NCI-H1436 treated with DMSO at 0.1 percent for 48 hours (cell line): ENCODE measurements at regions not wholly inside any gene's neighbourhood (a gene's known extent, or its start where the extent isn't known, plus 50 kb on each side); places are given as distances from the start of the nearest gene placed in this dataset.
"Not testable (repeated sequence)": the region's sequence is repeated elsewhere in the genome, so short reads cannot be mapped to it uniquely, and the experiment has no call there.

ENCODE experiments used
- DNase-seq: peaks from one replicate; lab custom pipeline; 2025; lab: John Stamatoyannopoulos, UW

DNA sequence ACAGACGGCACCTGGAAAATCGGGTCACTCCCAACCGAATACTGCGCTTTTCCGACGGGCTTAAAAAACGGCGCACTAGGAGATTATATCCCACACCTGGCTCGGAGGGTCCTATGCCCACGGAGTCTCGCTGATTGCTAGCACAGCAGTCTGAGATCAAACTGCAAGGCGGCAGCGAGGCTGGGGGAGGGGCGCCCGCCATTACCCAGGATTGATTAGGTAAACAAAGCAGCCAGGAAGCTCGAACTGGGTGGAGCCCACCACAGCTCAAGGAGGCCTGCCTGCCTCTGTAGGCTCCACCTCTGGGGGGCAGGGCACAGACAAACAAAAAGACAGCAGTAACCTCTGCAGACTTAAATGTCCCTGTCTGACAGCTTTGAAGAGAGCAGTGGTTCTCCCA is 64.5 kb downstream of the SLC30A10 start:
- not testable (repeated sequence) for DNase-seq

DNA sequence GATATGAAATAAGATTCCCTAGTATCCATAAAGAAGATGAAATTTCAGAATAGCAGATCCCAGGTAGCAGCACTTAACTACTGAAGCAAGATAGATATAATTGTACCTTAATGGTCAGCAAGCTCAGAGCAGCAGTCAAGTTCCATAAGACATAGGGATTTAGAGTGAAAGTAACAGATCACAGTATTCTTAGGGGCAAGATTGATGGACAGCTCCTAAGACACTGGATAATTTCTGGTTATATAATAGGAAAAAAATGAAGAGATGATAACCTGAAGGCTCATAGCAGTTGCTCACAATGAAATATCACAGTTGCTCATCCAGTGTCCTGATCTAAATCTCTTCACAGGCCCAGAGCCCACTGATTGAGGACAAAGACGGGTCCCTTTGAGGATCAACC is 66.0 kb downstream of the SLC30A10 start:
- DNase-seq = no peak

DNA sequence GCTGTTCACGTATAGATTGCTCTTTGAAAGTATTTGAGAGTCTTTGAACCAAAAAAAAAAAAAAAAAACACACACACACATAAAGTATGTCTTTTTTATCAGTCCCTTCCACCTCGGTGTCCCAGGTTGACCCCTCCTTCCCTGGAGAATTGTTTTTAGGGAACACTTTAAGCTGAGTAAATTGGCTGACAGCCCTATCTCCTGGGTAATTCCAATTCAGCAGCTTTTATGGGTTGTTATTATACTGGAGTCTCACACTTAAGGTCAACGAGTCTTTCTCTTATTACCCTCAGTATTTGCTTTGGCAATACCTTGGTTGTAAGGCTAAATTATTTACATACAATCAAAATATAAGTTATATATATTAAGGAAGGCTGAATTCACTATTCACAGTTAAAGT is 69.4 kb downstream of the SLC30A10 start:
- peak; percentile 21 for DNase-seq

DNA sequence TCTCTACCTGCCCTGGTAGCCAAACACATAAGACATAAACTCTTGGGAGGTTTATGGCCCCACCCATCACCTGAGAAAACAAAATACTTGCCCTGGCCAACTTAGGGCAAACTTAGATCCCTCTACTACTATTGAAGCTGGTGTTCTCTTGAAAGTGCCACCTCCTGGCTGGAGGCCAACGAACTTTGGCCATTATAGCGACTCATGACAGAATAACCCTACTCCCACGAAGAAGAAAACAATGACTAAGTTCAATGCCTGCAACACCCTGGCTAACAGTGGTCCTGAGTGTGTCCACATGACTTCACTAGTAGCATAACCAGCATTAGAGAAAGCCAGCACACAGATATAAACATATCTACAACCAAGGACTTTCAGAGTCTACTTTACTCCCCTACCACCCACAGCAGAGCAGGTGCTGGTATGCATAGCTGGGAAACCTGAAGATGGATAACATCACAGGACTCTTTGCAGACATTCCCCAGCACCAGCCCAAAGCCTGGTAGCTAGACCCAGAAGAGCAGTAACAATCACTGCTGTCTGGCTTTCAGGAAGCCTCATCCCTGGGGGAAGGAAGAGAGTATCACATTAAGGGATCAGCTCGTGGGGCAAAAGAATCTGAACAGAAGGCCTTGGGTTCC is 81.0 kb downstream of the SLC30A10 start:
- no peak for DNase-seq

DNA sequence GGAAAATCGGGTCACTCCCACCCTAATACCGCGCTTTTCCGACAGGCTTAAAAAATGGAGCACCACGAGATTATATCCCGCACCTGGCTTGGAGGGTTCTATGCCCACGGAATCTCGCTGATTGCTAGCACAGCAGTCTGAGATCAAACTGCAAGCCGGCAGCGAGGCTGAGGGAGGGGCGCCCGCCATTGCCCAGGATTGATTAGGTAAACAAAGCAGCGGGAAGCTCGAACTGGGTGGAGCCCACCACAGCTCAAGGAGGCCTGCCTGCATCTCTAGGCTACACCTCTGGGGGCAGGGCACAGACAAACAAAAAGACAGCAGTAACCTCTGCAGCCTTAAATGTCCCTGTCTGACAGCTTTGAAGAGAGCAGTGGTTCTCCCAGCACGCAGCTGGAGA is 88.8 kb downstream of the SLC30A10 start:
- not testable (repeated sequence) for DNase-seq

DNA sequence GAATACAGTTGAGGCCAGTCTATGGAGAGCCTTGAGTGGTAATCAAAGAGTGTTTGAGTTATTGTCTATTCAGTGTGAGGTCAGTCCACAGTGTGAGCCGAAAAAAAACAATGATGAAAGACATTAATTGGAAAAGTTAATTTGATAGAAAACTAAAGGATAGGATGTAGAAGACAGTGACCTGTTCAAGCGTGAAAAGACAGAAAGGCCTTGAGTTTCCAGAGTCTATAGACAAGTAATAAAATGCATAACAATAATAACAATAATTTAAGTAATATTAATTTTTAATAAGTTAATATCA is 90.4 kb downstream of the SLC30A10 start:
- no peak for DNase-seq

DNA sequence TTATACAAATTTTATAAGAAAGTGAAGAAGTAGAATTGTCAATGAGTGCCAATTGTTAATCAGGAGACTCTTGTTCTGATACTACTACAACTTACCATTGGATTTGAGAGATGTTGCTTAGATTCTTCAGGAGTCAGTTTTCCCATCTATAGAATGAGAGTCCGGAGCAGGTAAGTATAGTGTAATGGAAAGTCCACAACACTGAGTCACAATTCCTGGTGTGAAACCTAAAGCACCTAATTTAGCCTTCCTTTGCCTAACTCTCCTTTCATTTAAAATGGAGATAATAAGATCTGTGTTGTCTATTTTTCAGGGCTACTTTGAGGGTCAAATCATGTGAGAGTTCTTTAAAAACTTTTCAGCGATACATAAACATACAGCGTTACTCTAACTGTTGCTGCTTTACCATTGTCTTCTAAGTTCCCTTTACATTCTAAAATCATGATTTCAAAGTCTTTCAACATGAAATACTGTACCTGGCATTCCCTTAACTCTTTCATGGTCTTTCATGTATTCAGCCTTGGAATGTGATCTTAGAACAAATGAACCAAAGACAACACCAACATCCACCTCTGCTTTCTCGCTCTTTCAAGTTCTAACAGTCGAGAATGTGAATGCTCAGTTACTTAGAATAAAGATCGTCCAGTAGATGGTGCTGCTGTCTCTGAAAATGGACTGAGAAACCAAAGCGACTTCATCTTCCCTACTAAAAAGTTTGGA is 90.9 kb downstream of the SLC30A10 start:
- DNase-seq = peak; percentile 37

DNA sequence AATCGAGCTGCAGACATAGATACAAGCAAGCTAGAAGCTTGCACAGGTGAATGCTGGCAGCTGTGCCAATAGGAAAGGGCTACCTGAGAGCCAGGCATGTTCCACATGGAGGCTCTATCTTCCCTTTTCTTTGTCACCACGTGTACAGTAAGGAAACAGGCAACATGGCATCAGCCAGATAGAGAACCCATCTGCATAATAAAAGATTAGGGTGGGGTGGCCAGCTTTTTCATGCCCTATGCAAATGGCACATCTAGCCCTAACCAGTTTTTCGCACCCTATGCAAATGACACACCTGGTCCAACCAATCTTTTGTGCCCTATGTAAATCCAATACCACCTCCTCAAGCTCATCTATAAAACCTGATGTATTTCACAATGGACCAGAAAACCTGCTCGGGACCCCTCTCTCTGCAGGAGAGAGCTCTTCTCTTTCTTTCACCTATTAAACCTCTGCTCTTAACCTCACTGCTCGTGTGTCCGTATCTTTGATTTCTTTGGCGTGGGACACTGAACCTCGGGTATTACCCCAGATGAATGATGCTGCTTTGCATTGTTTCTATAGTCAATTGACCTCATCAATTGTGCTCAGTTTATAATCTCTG is 93.9 kb downstream of the SLC30A10 start:
- no peak for DNase-seq

DNA sequence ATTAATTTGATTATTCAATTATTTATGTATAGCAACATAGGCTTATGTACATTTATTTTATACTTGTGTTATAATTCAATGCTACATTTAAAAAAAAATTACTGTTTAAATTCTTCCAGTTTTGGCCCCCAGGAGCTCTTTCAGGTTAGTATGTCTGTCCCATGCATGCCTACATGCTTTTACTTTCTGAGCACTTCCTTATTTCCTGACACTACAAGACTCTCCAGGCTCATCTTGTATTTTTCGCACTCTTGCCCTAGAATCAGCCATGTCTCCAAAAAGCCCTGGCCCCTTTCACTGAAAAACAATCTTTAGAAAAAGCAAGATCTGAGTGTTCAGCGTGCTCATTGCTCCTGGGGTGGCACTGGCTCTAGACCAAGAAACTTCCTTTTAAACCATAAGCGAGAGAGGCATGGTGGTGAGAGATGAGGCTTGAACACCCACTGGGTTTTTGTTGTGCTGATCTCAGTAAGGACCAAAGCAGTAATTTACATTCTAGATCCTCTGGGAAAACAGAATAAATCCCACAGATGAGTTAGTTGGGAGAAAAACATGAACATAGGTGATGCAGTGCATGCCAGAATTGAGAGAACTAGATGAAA is 95.0 kb downstream of the SLC30A10 start:
- no peak for DNase-seq

DNA sequence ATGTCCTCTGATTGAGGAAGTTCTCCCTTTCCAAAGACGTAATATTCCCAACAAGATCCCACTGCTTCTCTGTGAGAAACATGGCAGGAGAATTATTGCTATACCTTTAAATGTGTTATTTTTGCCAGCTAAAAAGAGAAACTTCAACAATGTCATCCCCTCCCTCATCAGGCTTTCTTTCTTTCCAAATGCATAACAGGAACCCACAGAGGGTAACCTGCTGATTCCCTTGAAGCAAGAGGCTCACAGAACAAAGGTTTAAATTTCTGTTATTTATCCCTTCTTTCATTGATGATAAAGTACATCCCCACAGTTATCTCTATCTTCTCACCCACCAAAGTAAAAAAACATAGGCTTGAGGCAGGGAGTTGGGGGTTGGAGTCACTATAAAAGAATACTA is 102.1 kb downstream of the SLC30A10 start:
- DNase-seq = no peak

DNA sequence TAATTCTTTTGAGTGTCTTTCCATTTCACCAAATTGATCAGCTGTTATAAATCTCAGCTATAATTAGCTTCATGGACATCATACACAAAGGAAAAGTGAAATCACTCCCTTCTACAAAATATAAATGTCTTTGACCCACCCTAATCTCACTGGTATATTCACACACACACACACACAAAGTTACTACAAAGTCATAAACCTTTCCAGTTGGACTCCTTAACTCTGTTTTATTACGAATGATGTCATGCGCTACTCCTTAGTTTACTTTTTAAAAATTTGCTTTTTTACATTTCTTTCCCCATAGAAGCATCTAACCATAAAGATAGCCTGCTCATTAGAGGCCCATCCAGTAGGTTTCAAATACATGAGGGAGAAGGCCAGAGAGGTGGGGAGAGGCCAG is 103.0 kb downstream of the SLC30A10 start:
- no peak for DNase-seq

DNA sequence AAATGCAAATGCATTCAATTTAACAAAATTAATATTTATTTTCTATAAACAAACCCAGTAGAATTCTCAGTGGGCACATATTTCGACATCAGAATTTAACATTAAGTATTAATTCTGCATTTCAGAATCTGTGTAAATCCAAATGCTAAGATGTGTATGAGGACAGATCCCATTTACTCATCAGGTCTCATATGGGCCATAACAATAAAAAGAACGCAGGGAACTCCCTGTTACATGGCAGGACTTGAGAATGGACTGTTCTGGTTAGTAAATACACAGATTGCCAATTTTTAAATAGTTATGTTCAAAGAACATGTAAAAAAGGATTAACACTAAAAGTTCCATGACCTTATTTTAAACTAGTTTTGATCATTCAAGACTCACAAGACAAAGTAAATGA is 104.0 kb downstream of the SLC30A10 start:
- DNase-seq = no peak

DNA sequence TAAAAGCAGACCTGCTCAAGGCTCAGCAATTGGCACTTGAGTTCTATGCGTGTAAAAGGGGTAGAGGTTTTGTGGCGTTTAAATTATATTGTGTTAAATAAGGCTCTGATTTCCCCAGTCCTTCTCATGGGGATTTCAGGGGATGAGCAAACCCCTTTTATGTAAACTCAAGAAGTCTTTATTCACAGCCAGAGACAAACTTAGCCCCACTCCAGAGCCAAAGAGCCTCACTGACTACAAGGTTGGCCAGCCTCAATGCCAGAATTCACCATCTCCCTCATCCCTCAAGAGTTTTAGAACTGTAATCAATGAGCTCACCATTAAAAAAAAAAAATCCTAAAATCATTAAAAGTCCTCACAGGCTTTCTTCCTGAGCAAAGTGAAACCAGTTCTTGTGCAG is 107.8 kb downstream of the SLC30A10 start:
- DNase-seq = no peak

DNA sequence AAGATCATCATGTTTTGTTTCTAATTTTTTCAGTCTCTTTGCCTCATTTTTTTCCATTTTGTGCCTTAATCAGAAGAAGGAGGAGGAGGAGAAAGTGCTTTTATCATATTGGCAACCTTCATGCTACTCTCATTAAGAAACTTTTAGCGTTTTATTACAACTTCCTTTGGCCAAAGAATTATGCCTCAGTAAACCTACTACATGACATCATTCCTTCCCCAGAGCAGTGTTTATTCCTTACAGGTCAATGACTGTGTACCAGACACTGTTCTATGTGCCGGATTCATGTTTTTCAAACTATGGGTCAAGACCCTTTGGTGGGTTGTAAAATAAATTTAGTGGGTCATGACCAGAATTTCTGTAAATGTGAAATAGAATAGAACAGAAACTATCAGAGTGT is 110.4 kb downstream of the SLC30A10 start:
- DNase-seq = no peak

DNA sequence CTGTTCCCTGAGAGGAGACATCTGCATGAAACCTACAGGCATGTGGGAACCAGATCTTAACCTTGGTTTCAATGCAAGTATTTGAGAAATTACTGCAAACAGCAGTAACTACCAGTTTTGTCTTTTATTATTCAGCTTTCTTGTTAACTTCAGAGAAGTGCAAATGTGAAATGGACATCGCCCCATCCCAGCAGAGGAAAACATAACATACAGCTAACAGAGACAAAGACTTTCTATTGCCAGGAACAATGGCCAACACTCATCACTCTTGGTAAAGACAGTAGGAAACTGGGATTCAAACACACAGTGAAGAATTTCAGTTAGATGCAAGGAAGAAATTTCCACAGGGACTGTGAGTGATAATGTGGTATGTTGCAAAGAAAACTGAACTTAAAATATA is 115.1 kb downstream of the SLC30A10 start:
- no peak for DNase-seq

DNA sequence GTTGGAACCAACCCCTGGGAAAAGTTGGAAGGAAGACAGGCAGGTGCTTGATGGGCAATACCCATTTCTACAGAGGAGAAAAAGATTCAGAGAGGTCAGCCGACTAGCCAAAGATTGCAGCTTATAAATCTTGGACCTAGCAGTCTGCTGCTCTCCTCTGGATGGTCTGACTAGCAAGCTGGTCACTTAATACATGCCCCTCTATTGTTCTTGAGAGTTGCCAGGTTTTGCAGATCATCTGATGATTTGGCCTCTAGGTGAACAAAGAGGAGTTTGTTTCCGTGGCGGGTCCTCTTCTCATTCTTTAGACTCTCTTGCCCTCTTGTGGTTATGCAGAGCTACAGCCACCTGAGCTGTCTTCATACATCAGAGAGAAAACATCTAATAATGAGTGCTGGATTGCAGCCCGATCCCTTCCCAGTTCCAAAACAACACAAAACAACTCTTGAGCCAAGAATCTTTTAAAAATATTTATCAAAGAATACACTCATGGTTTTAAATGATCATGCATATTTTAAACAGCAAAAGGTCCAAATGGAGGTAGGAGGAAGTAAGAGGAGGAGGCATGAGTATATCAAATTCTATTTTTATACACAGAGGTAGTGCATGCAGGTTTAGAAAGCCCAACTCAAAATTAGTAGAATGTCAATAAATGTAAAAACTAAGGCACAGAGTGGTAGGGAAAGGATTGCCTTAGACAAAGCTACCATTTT is 115.7 kb downstream of the SLC30A10 start:
- DNase-seq = peak; percentile 66

DNA sequence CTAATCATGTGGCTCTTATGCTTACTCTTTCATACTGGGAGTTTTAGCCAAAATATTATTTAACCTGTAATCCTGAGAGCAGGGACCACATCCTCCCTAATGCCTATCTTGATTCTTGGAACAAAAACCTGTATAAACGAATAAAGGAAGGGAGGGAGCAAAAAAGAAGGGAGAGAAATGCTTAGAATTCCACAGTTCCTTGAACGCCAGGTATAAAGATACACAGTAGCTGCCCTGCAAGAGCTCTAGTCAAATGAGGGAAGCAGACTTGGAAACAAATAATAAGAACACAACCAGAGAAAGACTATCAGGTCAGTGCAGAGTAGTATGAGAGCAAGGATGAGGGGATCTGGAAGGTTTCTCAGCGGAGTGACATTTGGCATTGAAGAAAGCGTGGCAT is 116.3 kb downstream of the SLC30A10 start:
- no peak for DNase-seq

DNA sequence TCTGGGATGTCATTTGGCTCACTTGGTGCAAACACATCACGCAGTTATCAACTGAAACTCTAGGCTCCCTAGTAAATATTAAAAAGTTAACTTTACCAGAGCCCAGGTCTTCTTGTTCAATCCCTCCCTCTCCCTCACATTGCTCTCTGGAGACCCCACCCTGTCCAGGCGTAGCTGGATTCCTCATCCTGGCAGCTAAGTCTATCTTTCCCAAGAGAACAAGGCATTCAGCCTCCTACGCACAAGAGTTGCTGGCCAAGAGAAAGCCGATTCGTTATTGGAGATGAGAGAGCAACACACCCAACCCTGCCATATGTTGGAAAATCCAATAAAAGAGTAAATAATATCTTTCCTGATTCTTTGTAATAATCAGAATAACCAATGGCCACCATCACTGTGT is 117.9 kb downstream of the SLC30A10 start:
- DNase-seq = no peak

DNA sequence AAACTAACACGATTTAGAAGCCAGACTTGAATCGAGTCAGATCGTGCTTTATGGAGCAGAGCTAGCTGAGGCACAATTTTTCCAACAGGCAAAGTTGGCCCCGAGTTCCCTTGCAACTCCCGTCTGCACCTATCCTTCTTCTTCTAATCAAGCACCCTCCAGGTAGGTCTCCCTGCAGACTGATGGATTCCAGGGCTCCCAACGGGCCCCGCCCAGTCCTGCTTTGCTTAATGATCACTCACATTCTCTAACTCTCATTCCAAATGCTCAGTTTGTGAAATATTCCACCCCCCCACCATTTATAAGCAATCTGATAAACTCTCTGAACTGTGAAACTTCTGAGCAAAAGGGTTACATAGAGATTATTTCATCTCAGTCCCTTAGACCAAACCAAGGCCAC is 119.6 kb downstream of the SLC30A10 start:
- DNase-seq = no peak

DNA sequence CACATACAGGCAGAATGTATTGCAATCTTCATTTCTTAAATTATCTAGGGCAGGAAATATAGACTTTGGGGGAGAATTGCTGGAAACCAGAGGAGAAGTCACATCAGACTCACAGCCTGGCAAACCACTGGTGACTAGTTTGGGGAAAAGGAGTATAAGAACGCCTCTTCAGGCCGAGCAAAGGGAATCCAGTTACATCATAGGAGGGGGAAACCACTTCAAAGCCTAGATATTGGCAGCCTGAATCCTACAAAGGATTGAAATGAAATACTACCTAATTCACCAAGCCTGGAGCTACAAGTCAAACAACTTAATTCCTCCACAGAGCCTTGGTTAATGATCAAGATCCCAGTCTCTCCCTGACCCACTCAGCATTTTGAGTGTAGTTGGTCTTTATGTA is 121.7 kb downstream of the SLC30A10 start:
- DNase-seq = no peak

DNA sequence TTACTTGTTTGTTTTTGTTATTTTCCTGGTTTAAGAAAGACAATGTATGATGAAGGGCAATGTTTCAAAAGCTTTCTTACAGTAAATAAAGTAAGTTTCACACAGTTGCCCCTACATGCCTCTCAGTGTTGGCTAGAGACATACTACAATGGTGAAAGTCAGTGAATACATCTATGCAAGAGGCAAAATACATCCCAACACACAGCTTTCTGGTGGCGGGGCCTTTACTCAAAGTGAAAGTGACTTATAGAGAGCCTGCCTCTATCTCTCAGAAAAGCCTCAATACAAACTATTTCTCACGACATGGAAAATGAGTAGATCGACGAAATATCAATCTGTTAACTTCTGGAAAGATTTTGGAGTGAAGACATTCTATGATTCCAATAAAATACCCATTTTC is 122.3 kb downstream of the SLC30A10 start:
- DNase-seq = no peak

DNA sequence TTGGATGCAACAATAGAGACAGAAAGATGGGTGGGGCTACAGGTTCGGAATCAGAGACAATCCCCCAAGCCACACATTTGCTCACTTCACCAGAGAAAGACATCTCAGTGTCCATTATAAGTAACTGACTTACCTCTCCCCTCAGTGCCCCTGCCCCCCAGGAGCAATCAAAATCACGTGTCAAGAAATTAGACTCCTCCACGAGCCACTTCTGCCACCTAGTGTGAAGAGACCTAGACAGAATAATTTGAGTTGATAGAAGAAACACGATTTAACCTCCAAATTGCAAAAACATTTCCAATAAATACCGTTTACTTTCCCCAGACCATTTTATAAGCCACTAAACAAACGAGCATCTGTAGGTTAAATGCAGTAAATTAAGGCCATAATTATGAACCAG is 123.2 kb downstream of the SLC30A10 start:
- DNase-seq = no peak
